ENCODE measurements at regions not wholly inside any gene's neighbourhood (a gene's known extent, or its start where the extent isn't known, plus 50 kb on each side); places are given as distances from the start of the nearest gene placed in this dataset.
"Not testable (repeated sequence)": the region's sequence is repeated elsewhere in the genome, so short reads cannot be mapped to it uniquely, and the experiment has no call there.

DNA sequence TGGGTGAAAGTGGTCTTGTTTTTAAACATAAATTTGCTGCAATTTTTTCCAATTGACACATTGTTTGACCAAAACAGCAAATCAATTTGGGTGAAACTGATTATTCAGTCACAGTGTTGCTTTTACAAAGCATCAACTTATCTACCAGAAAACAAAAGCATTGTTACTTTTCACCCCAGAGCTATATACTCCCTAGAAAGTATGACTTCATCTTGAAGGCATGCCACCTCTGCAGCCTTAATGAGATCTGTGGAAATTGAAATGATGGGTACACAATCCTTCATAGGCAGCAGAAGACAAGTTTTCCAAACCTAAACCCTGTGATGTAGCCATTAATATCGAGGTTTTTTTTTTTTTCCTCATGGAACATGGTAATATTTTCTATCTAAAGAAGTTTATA, 615.9 kb downstream of the CHSY3 start:
- Histone ChIP-seq H3K27ac (no peak overlapping the region), H3K4me1 (no peaks in the 10 kb centered on the region), H3K4me3 (no peak overlapping the region), H3K9me3 (peaks cover 0 to 10% of the 10 kb centered on the region in 2 donors), H3K27me3 (no peaks in the 10 kb centered on the region), H3K36me3 (no peaks in the 10 kb centered on the region)
- in situ Hi-C loops (cut with MboI; ENCODE audit: low pct_ligation_motif_present in 1 of 4, low pct_unique_long_range_greater_than_20kb in 1 of 4, low sequenced_read_pairs in 3 of 4) (no loop called here), intact Hi-C loops (cut with DNase I; ENCODE audit: low total_unique reads) (no loop called here)
- WGBS, 2 donors (ENCODE audit: low coverage in 1 of 2), result 66 to 92% methylated on average over 1 of the region's 1 CpG
- no peak for TF ChIP-seq POLR2A (IDR thresholded peaks at IDR 0.05)
- no peak for TF ChIP-seq EP300 (IDR thresholded peaks at IDR 0.05; ENCODE audit: low read depth)
- TF ChIP-seq, protein P1, sequence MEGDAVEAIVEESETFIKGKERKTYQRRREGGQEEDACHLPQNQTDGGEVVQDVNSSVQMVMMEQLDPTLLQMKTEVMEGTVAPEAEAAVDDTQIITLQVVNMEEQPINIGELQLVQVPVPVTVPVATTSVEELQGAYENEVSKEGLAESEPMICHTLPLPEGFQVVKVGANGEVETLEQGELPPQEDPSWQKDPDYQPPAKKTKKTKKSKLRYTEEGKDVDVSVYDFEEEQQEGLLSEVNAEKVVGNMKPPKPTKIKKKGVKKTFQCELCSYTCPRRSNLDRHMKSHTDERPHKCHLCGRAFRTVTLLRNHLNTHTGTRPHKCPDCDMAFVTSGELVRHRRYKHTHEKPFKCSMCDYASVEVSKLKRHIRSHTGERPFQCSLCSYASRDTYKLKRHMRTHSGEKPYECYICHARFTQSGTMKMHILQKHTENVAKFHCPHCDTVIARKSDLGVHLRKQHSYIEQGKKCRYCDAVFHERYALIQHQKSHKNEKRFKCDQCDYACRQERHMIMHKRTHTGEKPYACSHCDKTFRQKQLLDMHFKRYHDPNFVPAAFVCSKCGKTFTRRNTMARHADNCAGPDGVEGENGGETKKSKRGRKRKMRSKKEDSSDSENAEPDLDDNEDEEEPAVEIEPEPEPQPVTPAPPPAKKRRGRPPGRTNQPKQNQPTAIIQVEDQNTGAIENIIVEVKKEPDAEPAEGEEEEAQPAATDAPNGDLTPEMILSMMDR (IDR thresholded peaks at IDR 0.05), result no peak
- no peak for TF ChIP-seq POLR2AphosphoS5 (IDR thresholded peaks at IDR 0.05)
- no peak for DNase-seq

DNA sequence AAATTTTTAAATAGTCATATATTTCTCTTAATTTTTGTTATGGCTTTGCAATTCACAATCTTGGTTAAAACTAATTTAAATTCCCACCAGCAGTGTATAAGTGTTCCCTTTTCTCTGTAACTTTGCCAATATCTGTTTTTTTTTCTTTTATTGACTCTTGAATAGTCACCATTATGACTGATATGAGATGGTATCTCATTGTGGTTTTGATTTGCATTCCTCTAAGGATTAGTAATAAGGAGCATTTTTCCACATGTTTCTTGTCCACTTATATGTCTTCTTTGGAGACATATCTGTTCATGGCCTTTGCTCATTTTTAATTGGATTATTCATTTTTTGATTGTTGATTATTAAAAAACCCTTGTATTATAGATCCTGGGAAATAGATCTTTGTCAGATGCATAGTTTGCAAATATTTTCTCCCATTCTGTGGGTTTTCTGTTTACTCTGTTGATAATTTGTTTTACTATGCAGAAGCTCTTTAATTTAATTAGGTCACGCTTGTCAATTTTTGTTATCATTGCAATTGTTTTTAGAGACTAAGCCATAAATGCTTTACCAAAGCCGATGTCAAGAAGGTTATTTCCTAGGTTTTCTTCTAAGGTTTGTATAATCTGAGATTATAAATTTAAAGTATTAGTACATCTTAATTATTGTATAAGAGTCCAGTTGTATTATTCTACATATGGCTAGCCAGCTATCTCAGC, 610.9 kb downstream of the CHSY3 start:
- H3K27me3 ChIP-seq, result no peaks in the 10 kb centered on the region
- no peaks in the 10 kb centered on the region for H3K36me3 ChIP-seq
- intact Hi-C loops (cut with DNase I; ENCODE audit: low total_unique reads), result no loop called here
- no peak for TF ChIP-seq EP300 (IDR thresholded peaks at IDR 0.05; ENCODE audit: low read depth)
- no peak for TF ChIP-seq POLR2A (IDR thresholded peaks at IDR 0.05)
- TF ChIP-seq, protein P1 (IDR thresholded peaks at IDR 0.05), result no peak
- no peak for TF ChIP-seq POLR2AphosphoS5 (IDR thresholded peaks at IDR 0.05)
- no peak overlapping the region for H3K27ac ChIP-seq
- H3K4me1 ChIP-seq, result no peaks in the 10 kb centered on the region
- DNase-seq, result no peak
- H3K4me3 ChIP-seq, result no peak overlapping the region
- WGBS, 2 donors (ENCODE audit: low coverage in 1 of 2), result 83 to 92% methylated on average over 2 of the region's 2 CpGs
- in situ Hi-C loops (cut with MboI; ENCODE audit: low pct_ligation_motif_present in 1 of 4, low pct_unique_long_range_greater_than_20kb in 1 of 4, low sequenced_read_pairs in 3 of 4), result no loop called here
- peaks cover 0 to 10% of the 10 kb centered on the region in 2 donors for H3K9me3 ChIP-seq

DNA sequence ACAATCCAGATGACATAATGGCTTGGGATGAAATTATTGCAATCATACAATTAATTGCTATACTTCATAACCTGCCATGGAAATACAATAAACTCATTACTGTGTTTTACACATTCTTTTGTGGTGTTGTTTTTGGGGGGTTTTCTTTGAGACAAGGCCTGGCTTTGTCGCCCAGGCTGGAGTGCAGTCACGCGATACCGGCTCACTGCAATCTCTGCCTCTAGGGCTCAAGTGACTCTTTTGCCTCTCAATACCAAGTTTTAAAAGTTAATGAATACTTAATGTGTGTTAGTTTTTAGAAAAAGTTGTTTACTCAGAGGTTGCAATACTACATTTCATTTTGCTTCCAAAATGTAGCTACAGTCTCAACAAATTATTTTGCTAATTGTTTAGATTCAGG, 598.4 kb downstream of the CHSY3 start:
- intact Hi-C loops (cut with DNase I; ENCODE audit: low total_unique reads) (no loop called here), in situ Hi-C loops (cut with MboI; ENCODE audit: low pct_ligation_motif_present in 1 of 4, low pct_unique_long_range_greater_than_20kb in 1 of 4, low sequenced_read_pairs in 3 of 4) (no loop called here)
- Histone ChIP-seq H3K4me1 (no peaks in the 10 kb centered on the region), H3K4me3 (no peak overlapping the region), H3K27me3 (no peaks in the 10 kb centered on the region), H3K27ac (no peak overlapping the region), H3K9me3 (no peaks in the 10 kb centered on the region), H3K36me3 (no peaks in the 10 kb centered on the region)
- TF ChIP-seq POLR2AphosphoS5 (IDR thresholded peaks at IDR 0.05), result no peak
- TF ChIP-seq, protein P1 (IDR thresholded peaks at IDR 0.05), result no peak
- TF ChIP-seq EP300 (IDR thresholded peaks at IDR 0.05; ENCODE audit: low read depth), result no peak
- no peak for TF ChIP-seq POLR2A (IDR thresholded peaks at IDR 0.05)
- DNase-seq, result no peak
- 80 to 95% methylated on average over 3 to 4 of the region's 4 CpGs for WGBS, 2 donors (ENCODE audit: low coverage in 1 of 2)

DNA sequence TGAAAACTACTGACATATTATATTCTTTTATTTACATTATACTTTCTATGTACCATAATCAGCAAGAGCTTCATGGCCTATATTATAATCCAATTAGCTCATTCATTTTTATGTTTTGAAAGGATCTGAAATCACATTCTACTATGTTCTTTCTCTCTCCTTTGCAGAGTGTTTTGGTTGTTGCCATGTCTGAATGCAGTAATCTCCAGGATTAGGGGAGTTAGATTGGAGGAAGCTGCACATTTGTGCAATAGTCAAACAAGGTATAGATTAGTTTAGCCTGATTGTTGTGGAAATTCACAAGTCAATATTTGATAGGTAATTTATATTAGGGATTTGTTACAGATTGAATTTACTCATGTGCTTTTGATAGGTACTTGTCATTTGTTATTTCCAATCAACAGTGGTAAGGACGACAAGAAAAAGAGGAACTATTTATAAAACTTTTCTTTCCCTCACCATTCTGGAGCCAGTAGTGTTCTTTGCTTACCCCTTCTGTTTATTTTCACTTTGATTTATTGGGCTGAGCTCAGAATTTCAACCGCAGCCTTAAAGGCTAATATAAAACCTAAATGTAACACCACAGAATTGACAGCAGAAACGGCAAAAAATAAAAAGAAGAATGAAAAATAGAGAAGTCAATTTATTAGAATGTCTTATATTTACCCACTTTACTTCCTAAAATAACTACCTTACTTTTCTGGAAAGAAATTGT, 597.0 kb downstream of the CHSY3 start:
- Histone ChIP-seq H3K36me3 (no peaks in the 10 kb centered on the region), H3K27me3 (no peaks in the 10 kb centered on the region), H3K4me1 (no peaks in the 10 kb centered on the region), H3K27ac (no peak overlapping the region), H3K4me3 (no peak overlapping the region), H3K9me3 (no peaks in the 10 kb centered on the region)
- in situ Hi-C loops (cut with MboI; ENCODE audit: low pct_ligation_motif_present in 1 of 4, low pct_unique_long_range_greater_than_20kb in 1 of 4, low sequenced_read_pairs in 3 of 4), result no loop called here
- no peak for DNase-seq
- TF ChIP-seq, protein P1 (IDR thresholded peaks at IDR 0.05), result no peak
- no peak for TF ChIP-seq POLR2AphosphoS5 (IDR thresholded peaks at IDR 0.05)
- TF ChIP-seq POLR2A (IDR thresholded peaks at IDR 0.05), result no peak
- no peak for TF ChIP-seq EP300 (IDR thresholded peaks at IDR 0.05; ENCODE audit: low read depth)
- intact Hi-C loops (cut with DNase I; ENCODE audit: low total_unique reads), result no loop called here
- WGBS, 2 donors (ENCODE audit: low coverage in 1 of 2), result 8 to 17% methylated on average over 3 of the region's 3 CpGs

DNA sequence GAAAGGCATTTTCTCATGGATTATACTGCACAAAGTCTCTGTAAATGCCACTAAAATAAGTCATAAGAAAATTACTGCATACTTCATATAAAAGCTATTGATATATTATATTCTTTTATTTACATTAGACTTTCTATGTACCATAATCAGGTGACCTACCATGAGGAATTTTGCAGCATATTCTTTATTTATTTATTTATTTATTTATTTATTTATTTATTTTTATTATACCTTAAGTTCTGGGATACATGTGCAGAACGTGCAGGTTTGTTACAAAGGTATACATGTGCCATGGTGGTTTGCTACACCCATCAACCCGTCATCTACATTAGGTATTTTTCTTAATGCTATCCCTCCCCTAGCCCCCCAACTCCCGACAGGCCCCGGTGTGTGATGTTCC, 596.2 kb downstream of the CHSY3 start:
- H3K4me3 ChIP-seq; H3K27me3 ChIP-seq; DNase-seq; intact Hi-C loops (cut with DNase I; ENCODE audit: low total_unique reads); H3K9me3 ChIP-seq; in situ Hi-C loops (cut with MboI; ENCODE audit: low pct_ligation_motif_present in 1 of 4, low pct_unique_long_range_greater_than_20kb in 1 of 4, low sequenced_read_pairs in 3 of 4); H3K4me1 ChIP-seq; H3K27ac ChIP-seq; H3K36me3 ChIP-seq: not testable (repeated sequence)
- 82 to 86% methylated on average over 4 of the region's 4 CpGs for WGBS, 2 donors (ENCODE audit: low coverage in 1 of 2)

Measured in transverse colon (tissue), 4 donors.